ENCODE measurements at regions not wholly inside any gene's neighbourhood (a gene's known extent, or its start where the extent isn't known, plus 50 kb on each side); places are given as distances from the start of the nearest gene placed in this dataset.

- Mint-ChIP-seq H3K4me3 (ENCODE audit: low read depth) (no peak overlapping the region), H3K4me1 (ENCODE audit: low read depth) (peaks cover 8% of the 10 kb centered on the region), H3K9me3 (ENCODE audit: low read depth) (peaks cover 3% of the 10 kb centered on the region), H3K27me3 (peaks cover 4% of the 10 kb centered on the region), H3K27ac (no peak overlapping the region), H3K36me3 (ENCODE audit: insufficient read depth) (no peaks in the 10 kb centered on the region)
- TF ChIP-seq, protein P1, sequence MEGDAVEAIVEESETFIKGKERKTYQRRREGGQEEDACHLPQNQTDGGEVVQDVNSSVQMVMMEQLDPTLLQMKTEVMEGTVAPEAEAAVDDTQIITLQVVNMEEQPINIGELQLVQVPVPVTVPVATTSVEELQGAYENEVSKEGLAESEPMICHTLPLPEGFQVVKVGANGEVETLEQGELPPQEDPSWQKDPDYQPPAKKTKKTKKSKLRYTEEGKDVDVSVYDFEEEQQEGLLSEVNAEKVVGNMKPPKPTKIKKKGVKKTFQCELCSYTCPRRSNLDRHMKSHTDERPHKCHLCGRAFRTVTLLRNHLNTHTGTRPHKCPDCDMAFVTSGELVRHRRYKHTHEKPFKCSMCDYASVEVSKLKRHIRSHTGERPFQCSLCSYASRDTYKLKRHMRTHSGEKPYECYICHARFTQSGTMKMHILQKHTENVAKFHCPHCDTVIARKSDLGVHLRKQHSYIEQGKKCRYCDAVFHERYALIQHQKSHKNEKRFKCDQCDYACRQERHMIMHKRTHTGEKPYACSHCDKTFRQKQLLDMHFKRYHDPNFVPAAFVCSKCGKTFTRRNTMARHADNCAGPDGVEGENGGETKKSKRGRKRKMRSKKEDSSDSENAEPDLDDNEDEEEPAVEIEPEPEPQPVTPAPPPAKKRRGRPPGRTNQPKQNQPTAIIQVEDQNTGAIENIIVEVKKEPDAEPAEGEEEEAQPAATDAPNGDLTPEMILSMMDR (IDR thresholded peaks at IDR 0.05; ENCODE audit: unreplicated experiment): no peak
- DNase-seq (ENCODE audit: low spot score, unreplicated experiment): no peak
These were observed 66.3 kb upstream of the SLC25A26 start for GRCh38 chr3:66154444-66154861.

DNA sequence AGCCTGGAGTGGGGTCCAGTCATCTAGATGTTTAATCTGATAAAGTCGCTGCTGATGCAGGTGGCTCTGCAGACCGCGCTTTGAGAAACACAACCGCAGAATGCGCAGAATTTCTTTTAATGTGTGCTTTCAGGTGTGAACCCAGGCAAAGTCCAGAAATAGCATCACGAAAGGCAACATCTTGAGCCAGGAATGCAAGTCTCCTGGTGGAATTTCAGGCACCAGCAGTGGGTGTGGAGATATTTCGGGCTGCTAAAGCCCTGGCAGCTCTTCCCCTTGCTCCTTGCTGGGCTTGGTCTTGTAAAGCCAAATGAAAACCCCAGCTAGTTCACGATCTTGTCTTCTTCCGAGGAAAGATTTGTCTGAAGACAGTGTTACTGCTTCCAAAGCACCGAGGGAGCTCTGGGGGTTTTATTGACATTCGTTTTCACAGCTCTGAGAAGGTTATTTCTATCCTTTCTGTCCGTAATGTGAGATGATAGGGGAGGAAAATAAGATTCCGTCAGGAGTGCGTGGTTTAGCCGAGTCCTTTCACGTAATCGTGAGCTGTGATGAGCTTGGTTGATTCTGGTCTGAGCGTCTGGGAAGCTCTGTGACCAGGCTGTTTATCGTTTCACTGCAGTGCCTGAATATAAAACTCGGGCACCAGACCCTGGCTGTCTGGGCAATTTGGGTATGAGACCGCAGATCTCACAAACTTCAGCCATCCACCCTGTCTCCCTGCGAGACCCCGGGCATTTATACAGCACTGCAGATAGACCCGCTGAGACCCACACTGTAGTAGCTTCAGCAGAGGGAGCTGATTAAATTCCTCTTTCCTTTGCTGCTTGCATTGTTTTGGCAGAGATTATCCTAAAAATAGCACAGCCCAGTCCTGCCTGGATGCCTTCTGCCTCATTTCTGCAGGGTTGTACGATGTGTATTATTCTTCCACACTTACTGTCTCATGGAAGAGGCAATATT is 67.0 kb upstream of the SLC25A26 start:
- H3K4me1 Mint-ChIP-seq (ENCODE audit: low read depth): peaks cover 4% of the 10 kb centered on the region
- no peak overlapping the region for H3K4me3 Mint-ChIP-seq (ENCODE audit: low read depth)
- TF ChIP-seq, protein P1 (IDR thresholded peaks at IDR 0.05; ENCODE audit: unreplicated experiment): no peak
- peaks cover 4% of the 10 kb centered on the region for H3K27me3 Mint-ChIP-seq
- H3K9me3 Mint-ChIP-seq (ENCODE audit: low read depth): peaks cover 3% of the 10 kb centered on the region
- H3K27ac Mint-ChIP-seq: no peak overlapping the region
- no peaks in the 10 kb centered on the region for H3K36me3 Mint-ChIP-seq (ENCODE audit: insufficient read depth)
- DNase-seq (ENCODE audit: low spot score, unreplicated experiment): no peak

GRCh38 chr3:66152336-66152735 is 68.5 kb upstream of the SLC25A26 start:
- H3K9me3 Mint-ChIP-seq (ENCODE audit: low read depth): no peaks in the 10 kb centered on the region
- no peak overlapping the region for H3K27ac Mint-ChIP-seq
- DNase-seq (ENCODE audit: low spot score, unreplicated experiment): no peak
- no peaks in the 10 kb centered on the region for H3K4me1 Mint-ChIP-seq (ENCODE audit: low read depth)
- H3K4me3 Mint-ChIP-seq (ENCODE audit: low read depth): no peak overlapping the region
- H3K27me3 Mint-ChIP-seq: peaks cover 4% of the 10 kb centered on the region
- TF ChIP-seq, protein P1 (IDR thresholded peaks at IDR 0.05; ENCODE audit: unreplicated experiment): no peak
- H3K36me3 Mint-ChIP-seq (ENCODE audit: insufficient read depth): no peaks in the 10 kb centered on the region

DNA sequence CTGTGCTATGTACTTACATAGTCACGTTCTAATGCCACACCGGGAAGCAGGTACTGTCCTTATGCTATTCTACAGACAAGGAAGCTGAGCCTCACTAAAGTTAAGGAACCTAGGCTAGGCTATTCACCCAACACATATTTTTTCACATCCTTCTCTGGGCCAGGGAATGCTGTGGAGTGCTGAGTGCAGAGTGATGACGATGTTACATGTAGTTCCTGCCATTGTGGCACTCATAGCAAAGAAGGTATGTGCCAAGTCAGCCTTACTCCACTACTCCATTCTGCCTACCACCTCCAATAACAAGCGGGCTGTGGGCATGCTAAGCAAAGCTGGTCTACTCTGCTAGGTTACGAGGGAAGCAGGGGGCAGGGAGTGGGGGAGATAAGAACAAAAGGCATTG is 69.8 kb upstream of the SLC25A26 start:
- DNase-seq (ENCODE audit: low spot score, unreplicated experiment): no peak
- no peaks in the 10 kb centered on the region for H3K36me3 Mint-ChIP-seq (ENCODE audit: insufficient read depth)
- H3K27me3 Mint-ChIP-seq: peaks cover 4% of the 10 kb centered on the region
- H3K9me3 Mint-ChIP-seq (ENCODE audit: low read depth): no peaks in the 10 kb centered on the region
- no peak overlapping the region for H3K27ac Mint-ChIP-seq
- H3K4me3 Mint-ChIP-seq (ENCODE audit: low read depth): no peak overlapping the region
- no peaks in the 10 kb centered on the region for H3K4me1 Mint-ChIP-seq (ENCODE audit: low read depth)
- TF ChIP-seq, protein P1 (IDR thresholded peaks at IDR 0.05; ENCODE audit: unreplicated experiment): no peak

DNA sequence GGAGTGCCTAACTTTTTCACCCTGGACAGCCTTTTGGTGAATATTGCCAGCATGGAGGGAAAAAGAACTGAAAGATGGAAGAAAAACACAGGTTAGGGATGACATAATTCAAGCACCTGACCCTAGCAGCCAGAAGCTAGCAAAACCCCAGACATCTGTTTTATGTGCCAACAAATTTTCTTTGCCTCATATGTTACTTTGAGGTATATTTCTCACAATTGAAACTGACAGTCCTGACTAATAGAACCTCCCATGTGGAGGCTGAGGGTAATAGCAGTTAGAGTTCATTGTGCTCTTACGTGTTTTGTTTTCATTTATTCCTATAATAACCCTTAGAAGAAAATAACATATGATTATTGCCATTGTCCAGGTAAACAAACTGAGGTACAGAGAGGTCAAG is 71.5 kb upstream of the SLC25A26 start:
- DNase-seq (ENCODE audit: low spot score, unreplicated experiment): no peak
- Mint-ChIP-seq H3K36me3 (ENCODE audit: insufficient read depth) (no peaks in the 10 kb centered on the region), H3K9me3 (ENCODE audit: low read depth) (no peaks in the 10 kb centered on the region), H3K4me1 (ENCODE audit: low read depth) (no peaks in the 10 kb centered on the region), H3K27me3 (peaks cover 4% of the 10 kb centered on the region), H3K27ac (no peak overlapping the region), H3K4me3 (ENCODE audit: low read depth) (no peak overlapping the region)
- TF ChIP-seq, protein P1 (IDR thresholded peaks at IDR 0.05; ENCODE audit: unreplicated experiment): no peak
